HG02852 (cell line): ENCODE measurements at regions not wholly inside any gene's neighbourhood (a gene's known extent, or its start where the extent isn't known, plus 50 kb on each side); places are given as distances from the start of the nearest gene placed in this dataset.
"Not testable (repeated sequence)": the region's sequence is repeated elsewhere in the genome, so short reads cannot be mapped to it uniquely, and the experiment has no call there.

Source experiments
- ATAC-seq: cut with Tn5 transposase; IDR thresholded peaks from one replicate; pipeline ENCODE4 v1.9.1; 2021; ENCODE audit warnings: mild to moderate bottlenecking, moderate library complexity; ENCODE audit not compliant: unreplicated experiment

- ATAC-seq, result no peak
These were observed 147.3 kb upstream of the CDIN1 start for GRCh38 chr15:36432161-36432560.

- ATAC-seq, result no peak
These were observed 145.2 kb upstream of the CDIN1 start for GRCh38 chr15:36434177-36434576.

- ATAC-seq, result no peak
These were observed 140.9 kb upstream of the CDIN1 start for GRCh38 chr15:36438499-36438898.

GRCh38 chr15:36447373-36447772, 132.1 kb upstream of the CDIN1 start:
- ATAC-seq, result no peak

GRCh38 chr15:36448418-36448817, 131.0 kb upstream of the CDIN1 start:
- no peak for ATAC-seq

- no peak for ATAC-seq
These were observed 130.3 kb upstream of the CDIN1 start for GRCh38 chr15:36449084-36449661.

GRCh38 chr15:36449662-36450145, 129.7 kb upstream of the CDIN1 start:
- no peak for ATAC-seq

GRCh38 chr15:36454244-36454643, 125.2 kb upstream of the CDIN1 start:
- not testable (repeated sequence) for ATAC-seq

GRCh38 chr15:36458411-36458810, 121.0 kb upstream of the CDIN1 start:
- no peak for ATAC-seq

- no peak for ATAC-seq
These were observed 114.1 kb upstream of the CDIN1 start for GRCh38 chr15:36465304-36465703.

GRCh38 chr15:36468746-36469145, 110.7 kb upstream of the CDIN1 start:
- no peak for ATAC-seq

GRCh38 chr15:36469311-36469966, 110.0 kb upstream of the CDIN1 start:
- ATAC-seq, result no peak

GRCh38 chr15:36472672-36473071, 106.8 kb upstream of the CDIN1 start:
- ATAC-seq, result no peak

- ATAC-seq, result no peak
These were observed 100.9 kb upstream of the CDIN1 start for GRCh38 chr15:36478561-36478960.

GRCh38 chr15:36479200-36479896, 100.1 kb upstream of the CDIN1 start:
- no peak for ATAC-seq

- no peak for ATAC-seq
These were observed 98.3 kb upstream of the CDIN1 start for GRCh38 chr15:36481156-36481555.

- no peak for ATAC-seq
These were observed 96.0 kb upstream of the CDIN1 start for GRCh38 chr15:36483409-36483808.

GRCh38 chr15:36484038-36484778, 95.2 kb upstream of the CDIN1 start:
- ATAC-seq, result no peak

- no peak for ATAC-seq
These were observed 87.5 kb upstream of the CDIN1 start for GRCh38 chr15:36491912-36492311.

- ATAC-seq, result no peak
These were observed 83.9 kb upstream of the CDIN1 start for GRCh38 chr15:36495456-36495991.

GRCh38 chr15:36497901-36498300, 81.5 kb upstream of the CDIN1 start:
- no peak for ATAC-seq
